ENCODE measurements at regions not wholly inside any gene's neighbourhood (a gene's known extent, or its start where the extent isn't known, plus 50 kb on each side); places are given as distances from the start of the nearest gene placed in this dataset.

- DNase-seq: no peak
Observed at GRCh38 chr16:86683441-86684194, 105.3 kb downstream of the FOXL1 start.

GRCh38 chr16:86685076-86685475, 106.7 kb downstream of the FOXL1 start:
- DNase-seq: no peak

- no peak for DNase-seq
Observed at GRCh38 chr16:86690970-86691369, 112.6 kb downstream of the FOXL1 start.

GRCh38 chr16:86692426-86692825, 114.1 kb downstream of the FOXL1 start:
- no peak for DNase-seq

- DNase-seq: no peak
Observed at GRCh38 chr16:86693033-86693432, 114.7 kb downstream of the FOXL1 start.

GRCh38 chr16:86697715-86698114, 119.4 kb downstream of the FOXL1 start:
- no peak for DNase-seq

GRCh38 chr16:86700046-86700945, 121.9 kb downstream of the FOXL1 start:
- DNase-seq: no peak

- no peak for DNase-seq
Observed at GRCh38 chr16:86701286-86701975, 123.1 kb downstream of the FOXL1 start.

GRCh38 chr16:86702824-86703588, 124.7 kb downstream of the FOXL1 start:
- no peak for DNase-seq

- DNase-seq: no peak
Observed at GRCh38 chr16:86704516-86704915, 126.2 kb downstream of the FOXL1 start.

GRCh38 chr16:86706726-86707125, 128.4 kb downstream of the FOXL1 start:
- no peak for DNase-seq

- no peak for DNase-seq
Observed at GRCh38 chr16:86707171-86707570, 128.8 kb downstream of the FOXL1 start.

- no peak for DNase-seq
Observed at GRCh38 chr16:86707581-86707980, 129.2 kb downstream of the FOXL1 start.

- no peak for DNase-seq
Observed at GRCh38 chr16:86708431-86708830, 130.1 kb downstream of the FOXL1 start.

- no peak for DNase-seq
Observed at GRCh38 chr16:86709103-86709502, 130.8 kb downstream of the FOXL1 start.

GRCh38 chr16:86709902-86710601, 131.7 kb downstream of the FOXL1 start:
- no peak for DNase-seq

- no peak for DNase-seq
Observed at GRCh38 chr16:86710602-86710950, 132.2 kb downstream of the FOXL1 start.

- no peak for DNase-seq
Observed at GRCh38 chr16:86712158-86713009, 134.0 kb downstream of the FOXL1 start.

GRCh38 chr16:86713021-86713631, 134.8 kb downstream of the FOXL1 start:
- DNase-seq: no peak

GRCh38 chr16:86714166-86714565, 135.8 kb downstream of the FOXL1 start:
- no peak for DNase-seq

GRCh38 chr16:86716649-86717048, 138.3 kb downstream of the FOXL1 start:
- no peak for DNase-seq
